Activated B cell treated with CpG ODN at 0.5 μM for 24 hours (primary cell): ENCODE measurements at regions not wholly inside any gene's neighbourhood (a gene's known extent, or its start where the extent isn't known, plus 50 kb on each side); places are given as distances from the start of the nearest gene placed in this dataset.

Experiments
- ATAC-seq: fragments of 200-7000 bp; cut with Tn5 transposase; one replicate; pipeline ENCODE4 v1.10.0; 2021; ENCODE audit warnings: low read depth, mild to moderate bottlenecking, moderate library complexity
- CTCF ChIA-PET: fragments of 350-600 bp; sonication (Branson Sonifier 250); formaldehyde crosslinking; loops from one replicate; lab custom pipeline; 2021; ENCODE audit warnings: antibody characterized with exemption; lab: Charles Lee
- POLR2A ChIA-PET: fragments of 350-600 bp; sonication (Branson Sonifier 250); formaldehyde crosslinking; loops from one replicate; lab custom pipeline; 2021; ENCODE audit warnings: antibody characterized with exemption; lab: Charles Lee
- DNase-seq: peaks from one replicate; pipeline ENCODE4 v3.0.0; 2022
- H3K27ac Mint-ChIP-seq: one replicate; pipeline ENCODE4 v1.8.0; 2020; ENCODE audit warnings: mixed read lengths
- H3K27me3 Mint-ChIP-seq: one replicate; pipeline ENCODE4 v1.8.0; 2021; ENCODE audit warnings: mixed read lengths
- H3K36me3 Mint-ChIP-seq: one replicate; pipeline ENCODE4 v1.8.0; 2021; ENCODE audit warnings: low read depth, mixed read lengths
- H3K4me1 Mint-ChIP-seq: one replicate; pipeline ENCODE4 v1.8.0; 2021; ENCODE audit warnings: mixed read lengths
- H3K4me3 Mint-ChIP-seq: one replicate; pipeline ENCODE4 v1.8.0; 2020; ENCODE audit warnings: mild to moderate bottlenecking, mixed read lengths
- H3K9me3 Mint-ChIP-seq: one replicate; pipeline ENCODE4 v1.8.0; 2020; ENCODE audit warnings: mixed read lengths
- CTCF ChIP-seq: fragments of 200-600 bp; IDR thresholded peaks from one replicate; pipeline ENCODE4 v1.8.0; 2022; ENCODE audit warnings: antibody characterized with exemption, mild to moderate bottlenecking
- intact Hi-C: fragments of 100-400 bp; cut with micrococcal nuclease; formaldehyde crosslinking; loops from one replicate; pipeline ENCODE4 v1.15.1; 2024

- ATAC-seq (no peak), DNase-seq (no peak)
- POLR2A ChIA-PET: no interaction called here
- no peaks in the 10 kb centered on the region for H3K27me3 Mint-ChIP-seq
- no peaks in the 10 kb centered on the region for H3K4me1 Mint-ChIP-seq
- peaks cover 7% of the 10 kb centered on the region for H3K9me3 Mint-ChIP-seq
- no peaks in the 10 kb centered on the region for H3K36me3 Mint-ChIP-seq
- no peak overlapping the region for H3K4me3 Mint-ChIP-seq
- intact Hi-C loops: no loop called here
- no peak for TF ChIP-seq CTCF
- CTCF ChIA-PET: no interaction called here
- no peak overlapping the region for H3K27ac Mint-ChIP-seq
Observed at GRCh38 chr18:72452328-72452727, 91.8 kb downstream of the CBLN2 start.

GRCh38 chr18:72444798-72445155 is 99.4 kb downstream of the CBLN2 start:
- Mint-ChIP-seq H3K4me3 (no peak overlapping the region), H3K9me3 (no peaks in the 10 kb centered on the region), H3K27me3 (no peaks in the 10 kb centered on the region), H3K4me1 (no peaks in the 10 kb centered on the region), H3K36me3 (no peaks in the 10 kb centered on the region), H3K27ac (no peak overlapping the region)
- no peak for TF ChIP-seq CTCF
- no peak for DNase-seq
- intact Hi-C loops: no loop called here
- ChIA-PET CTCF (no interaction called here), POLR2A (no interaction called here)
- no peak for ATAC-seq

GRCh38 chr18:72444111-72444797 is 99.9 kb downstream of the CBLN2 start:
- Mint-ChIP-seq H3K36me3 (no peaks in the 10 kb centered on the region), H3K4me1 (no peaks in the 10 kb centered on the region), H3K4me3 (no peak overlapping the region), H3K9me3 (no peaks in the 10 kb centered on the region), H3K27ac (no peak overlapping the region), H3K27me3 (no peaks in the 10 kb centered on the region)
- no peak for TF ChIP-seq CTCF
- DNase-seq: no peak
- ATAC-seq: no peak
- ChIA-PET POLR2A (no interaction called here), CTCF (no interaction called here)
- intact Hi-C loops: no loop called here

GRCh38 chr18:72436401-72436800 is 107.7 kb downstream of the CBLN2 start:
- TF ChIP-seq CTCF: no peak
- CTCF ChIA-PET: no interaction called here
- ATAC-seq (no peak), DNase-seq (no peak)
- POLR2A ChIA-PET: no interaction called here
- H3K4me1 Mint-ChIP-seq: no peaks in the 10 kb centered on the region
- no peak overlapping the region for H3K27ac Mint-ChIP-seq
- H3K36me3 Mint-ChIP-seq: no peaks in the 10 kb centered on the region
- no peaks in the 10 kb centered on the region for H3K9me3 Mint-ChIP-seq
- intact Hi-C loops: no loop called here
- no peaks in the 10 kb centered on the region for H3K27me3 Mint-ChIP-seq
- H3K4me3 Mint-ChIP-seq: no peak overlapping the region

- no peak for ATAC-seq
- H3K36me3 Mint-ChIP-seq: no peaks in the 10 kb centered on the region
- POLR2A ChIA-PET: no interaction called here
- no peaks in the 10 kb centered on the region for H3K27me3 Mint-ChIP-seq
- no peak for DNase-seq
- no peaks in the 10 kb centered on the region for H3K9me3 Mint-ChIP-seq
- H3K4me3 Mint-ChIP-seq: no peak overlapping the region
- CTCF ChIA-PET: no interaction called here
- no peaks in the 10 kb centered on the region for H3K4me1 Mint-ChIP-seq
- no peak for TF ChIP-seq CTCF
- intact Hi-C loops: no loop called here
- no peak overlapping the region for H3K27ac Mint-ChIP-seq
Observed at GRCh38 chr18:72433756-72434155, 110.4 kb downstream of the CBLN2 start.
